ENCODE measurements at regions not wholly inside any gene's neighbourhood (a gene's known extent, or its start where the extent isn't known, plus 50 kb on each side); places are given as distances from the start of the nearest gene placed in this dataset.

DNA sequence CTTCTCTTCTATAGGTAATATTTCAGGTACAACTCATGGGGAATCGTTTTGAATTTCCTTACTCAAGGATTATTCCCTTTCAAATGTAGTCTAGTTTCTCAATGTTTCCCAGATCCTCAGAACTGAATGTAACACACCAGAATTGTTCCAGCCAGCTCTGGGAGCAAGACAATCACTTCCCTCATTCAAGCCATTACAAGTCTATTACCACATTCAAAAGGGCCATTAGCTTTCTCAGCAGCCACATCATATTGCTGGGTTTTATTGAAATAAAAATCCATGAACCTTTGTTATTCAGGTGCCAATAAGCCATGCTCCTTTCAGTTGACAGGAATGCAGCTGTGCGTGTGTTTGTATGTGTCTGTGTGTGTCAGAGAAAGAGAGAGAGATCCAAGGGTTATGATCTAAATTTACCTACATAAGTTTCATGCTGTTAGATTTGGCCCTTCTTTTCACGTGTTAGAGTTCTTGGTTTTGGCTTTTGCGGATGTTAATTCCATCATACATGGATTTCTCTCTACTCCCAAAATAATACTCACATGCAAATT lies 357.7 kb downstream of the BCAT1 start:
- Mint-ChIP-seq H3K4me3 (no peak overlapping the region), H3K27me3 (no peaks in the 10 kb centered on the region), H3K27ac (no peak overlapping the region), H3K9me3 (ENCODE audit: insufficient read depth) (no peaks in the 10 kb centered on the region), H3K4me1 (peaks cover 6% of the 10 kb centered on the region)
- H3K27ac ChIP-seq (ENCODE audit: low read length in 2 of 2): no peak overlapping the region
- CTCF ChIA-PET: no interaction called here
- intact Hi-C loops (cut with micrococcal nuclease): no loop called here
- H4K20me1 ChIP-seq (ENCODE audit: control insufficient read depth, insufficient read depth, low read length, poor library complexity, severe bottlenecking): no peaks in the 10 kb centered on the region
- H2AFZ ChIP-seq (ENCODE audit: insufficient read depth, low read depth, low read length, poor library complexity, severe bottlenecking): no peak overlapping the region
- H3K36me3 ChIP-seq (replicated peaks in 1 of 2; ENCODE audit: control extremely low read depth in 1 of 2, control insufficient read depth in 1 of 2, extremely low read depth in 1 of 2, insufficient read depth in 2 of 2, low read length in 1 of 2): no peaks in the 10 kb centered on the region
- 94% methylated on average over 3 of the region's 4 CpGs for WGBS (ENCODE audit: insufficient coverage)
- H3K27me3 ChIP-seq (replicated peaks in 1 of 4; ENCODE audit: control extremely low read depth in 1 of 4, control insufficient read depth in 3 of 4, insufficient read depth in 4 of 4, low read length in 3 of 4): no peaks in the 10 kb centered on the region
- no peak overlapping the region for H3K4me3 ChIP-seq (ENCODE audit: control extremely low read depth in 1 of 5, extremely low read depth in 1 of 5, insufficient read depth in 1 of 5, low read depth in 2 of 5, low read length in 4 of 5)
- no peaks in the 10 kb centered on the region for H3K9me3 ChIP-seq (ENCODE audit: control extremely low read depth in 1 of 3, control insufficient read depth in 2 of 3, insufficient read depth in 1 of 3, low read length in 2 of 3)
- no peaks in the 10 kb centered on the region for H3K4me1 ChIP-seq (ENCODE audit: control insufficient read depth in 2 of 2, insufficient read depth in 2 of 2, low read length in 2 of 2)
- no peaks in the 10 kb centered on the region for H3K79me2 ChIP-seq (ENCODE audit: control insufficient read depth, insufficient read depth, low read length)
- DNase-seq (no peak), ATAC-seq (ENCODE audit: low read depth) (no peak)
- no peak overlapping the region for H3K4me2 ChIP-seq (replicated peaks; ENCODE audit: low read depth, low read length, poor library complexity, severe bottlenecking)
- H3K9ac ChIP-seq (ENCODE audit: low read length): no peak overlapping the region
- TF ChIP-seq, protein P1, sequence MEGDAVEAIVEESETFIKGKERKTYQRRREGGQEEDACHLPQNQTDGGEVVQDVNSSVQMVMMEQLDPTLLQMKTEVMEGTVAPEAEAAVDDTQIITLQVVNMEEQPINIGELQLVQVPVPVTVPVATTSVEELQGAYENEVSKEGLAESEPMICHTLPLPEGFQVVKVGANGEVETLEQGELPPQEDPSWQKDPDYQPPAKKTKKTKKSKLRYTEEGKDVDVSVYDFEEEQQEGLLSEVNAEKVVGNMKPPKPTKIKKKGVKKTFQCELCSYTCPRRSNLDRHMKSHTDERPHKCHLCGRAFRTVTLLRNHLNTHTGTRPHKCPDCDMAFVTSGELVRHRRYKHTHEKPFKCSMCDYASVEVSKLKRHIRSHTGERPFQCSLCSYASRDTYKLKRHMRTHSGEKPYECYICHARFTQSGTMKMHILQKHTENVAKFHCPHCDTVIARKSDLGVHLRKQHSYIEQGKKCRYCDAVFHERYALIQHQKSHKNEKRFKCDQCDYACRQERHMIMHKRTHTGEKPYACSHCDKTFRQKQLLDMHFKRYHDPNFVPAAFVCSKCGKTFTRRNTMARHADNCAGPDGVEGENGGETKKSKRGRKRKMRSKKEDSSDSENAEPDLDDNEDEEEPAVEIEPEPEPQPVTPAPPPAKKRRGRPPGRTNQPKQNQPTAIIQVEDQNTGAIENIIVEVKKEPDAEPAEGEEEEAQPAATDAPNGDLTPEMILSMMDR (IDR thresholded peaks at IDR 0.05): no peak
- TF ChIP-seq EZH2 (IDR thresholded peaks at IDR 0.05; ENCODE audit: borderline replicate concordance, insufficient read depth, low read depth, low read length, poor library complexity, severe bottlenecking): no peak
- POLR2A ChIA-PET: no interaction called here

DNA sequence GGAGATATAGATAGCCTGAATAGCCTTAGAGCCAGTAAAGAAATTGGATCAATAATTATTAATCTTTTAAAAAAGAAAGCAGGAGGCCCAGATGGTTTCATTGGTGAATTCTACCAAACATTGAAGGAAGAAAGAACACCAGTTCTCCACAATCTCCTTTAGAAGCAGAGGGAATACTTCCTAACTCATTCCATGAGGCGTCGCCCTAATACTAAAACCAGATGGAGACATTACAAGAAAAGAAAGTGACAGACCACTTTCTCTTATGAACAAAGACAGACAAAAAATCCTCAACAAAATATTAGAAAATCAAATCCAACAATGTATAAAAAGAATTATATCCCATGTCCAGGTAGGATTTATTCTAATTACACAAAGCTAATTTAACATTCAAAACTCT lies 362.6 kb downstream of the BCAT1 start:
- no peaks in the 10 kb centered on the region for H4K20me1 ChIP-seq (ENCODE audit: control insufficient read depth, insufficient read depth, low read length, poor library complexity, severe bottlenecking)
- peaks cover 0 to 5% (median 0%) of the 10 kb centered on the region in 3 donors for H3K9me3 ChIP-seq (ENCODE audit: control extremely low read depth in 1 of 3, control insufficient read depth in 2 of 3, insufficient read depth in 1 of 3, low read length in 2 of 3)
- no CpG with 5 or more reads among the region's 2 CpGs for WGBS (ENCODE audit: insufficient coverage)
- Mint-ChIP-seq H3K4me3 (no peak overlapping the region), H3K9me3 (ENCODE audit: insufficient read depth) (no peaks in the 10 kb centered on the region), H3K27ac (no peak overlapping the region), H3K4me1 (peaks cover 14% of the 10 kb centered on the region), H3K27me3 (no peaks in the 10 kb centered on the region)
- ChIA-PET CTCF (no interaction called here), POLR2A (no interaction called here)
- H3K4me3 ChIP-seq (ENCODE audit: control extremely low read depth in 1 of 5, extremely low read depth in 1 of 5, insufficient read depth in 1 of 5, low read depth in 2 of 5, low read length in 4 of 5): no peak overlapping the region
- intact Hi-C loops (cut with micrococcal nuclease): no loop called here
- H3K36me3 ChIP-seq (replicated peaks in 1 of 2; ENCODE audit: control extremely low read depth in 1 of 2, control insufficient read depth in 1 of 2, extremely low read depth in 1 of 2, insufficient read depth in 2 of 2, low read length in 1 of 2): no peaks in the 10 kb centered on the region
- H2AFZ ChIP-seq (ENCODE audit: insufficient read depth, low read depth, low read length, poor library complexity, severe bottlenecking): no peak overlapping the region
- H3K27me3 ChIP-seq (replicated peaks in 1 of 4; ENCODE audit: control extremely low read depth in 1 of 4, control insufficient read depth in 3 of 4, insufficient read depth in 4 of 4, low read length in 3 of 4): no peaks in the 10 kb centered on the region
- no peaks in the 10 kb centered on the region for H3K79me2 ChIP-seq (ENCODE audit: control insufficient read depth, insufficient read depth, low read length)
- ATAC-seq (ENCODE audit: low read depth): no peak
- H3K4me2 ChIP-seq (replicated peaks; ENCODE audit: low read depth, low read length, poor library complexity, severe bottlenecking): no peak overlapping the region
- H3K27ac ChIP-seq (ENCODE audit: low read length in 2 of 2): no peak overlapping the region
- no peak for DNase-seq
- peaks cover 0 to 4% of the 10 kb centered on the region in 2 donors for H3K4me1 ChIP-seq (ENCODE audit: control insufficient read depth in 2 of 2, insufficient read depth in 2 of 2, low read length in 2 of 2)
- H3K9ac ChIP-seq (ENCODE audit: low read length): no peak overlapping the region
- no peak for TF ChIP-seq EZH2 (IDR thresholded peaks at IDR 0.05; ENCODE audit: borderline replicate concordance, insufficient read depth, low read depth, low read length, poor library complexity, severe bottlenecking)
- TF ChIP-seq, protein P1 (IDR thresholded peaks at IDR 0.05): no peak
